HTR-8/SVneo (cell line): ENCODE measurements at regions not wholly inside any gene's neighbourhood (a gene's known extent, or its start where the extent isn't known, plus 50 kb on each side); places are given as distances from the start of the nearest gene placed in this dataset.

Experiments used
- DNase-seq: peaks from one replicate; pipeline ENCODE4 v3.0.0; 2011; ENCODE audit warnings: low spot score, mixed read lengths; ENCODE audit not compliant: insufficient read length
- FAIRE-seq: peaks from 2 replicates; lab custom pipeline; 2011; peaks lifted over from hg19 to GRCh38; lab: Jason Lieb, UNC

- FAIRE-seq = no peak
These were observed 239.6 kb upstream of the TRAM1L1 start for GRCh38 chr4:117324851-117325491.

GRCh38 chr4:117326091-117326490 is 240.7 kb upstream of the TRAM1L1 start:
- FAIRE-seq (no peak), DNase-seq (no peak)

More at GRCh38 chr4:117324851-117325491, 239.6 kb upstream of the TRAM1L1 start:
- DNase-seq = no peak

- DNase-seq (no peak), FAIRE-seq (no peak)
These were observed 242.1 kb upstream of the TRAM1L1 start for GRCh38 chr4:117327491-117327890.

DNA sequence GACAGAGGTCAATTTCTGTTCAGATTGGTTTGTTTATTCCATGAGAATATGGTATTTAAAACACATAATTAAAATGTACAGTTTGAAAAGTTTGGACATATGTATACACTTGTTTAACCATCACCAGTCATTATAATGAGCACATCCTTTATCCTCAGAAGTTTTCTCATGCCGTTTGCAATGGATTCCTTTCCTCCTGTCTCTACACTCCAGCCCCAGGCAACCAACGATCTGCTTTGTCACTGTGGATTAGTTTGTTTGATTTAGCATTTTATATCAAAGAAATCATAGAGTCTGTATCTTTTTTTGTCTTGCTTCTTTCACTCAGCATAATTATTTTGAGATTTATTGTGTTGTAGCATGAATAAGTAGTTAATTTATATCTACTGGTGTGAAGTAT is 243.0 kb upstream of the TRAM1L1 start:
- FAIRE-seq = no peak
- no peak for DNase-seq

GRCh38 chr4:117331817-117332216 is 246.4 kb upstream of the TRAM1L1 start:
- DNase-seq (no peak), FAIRE-seq (no peak)

DNA sequence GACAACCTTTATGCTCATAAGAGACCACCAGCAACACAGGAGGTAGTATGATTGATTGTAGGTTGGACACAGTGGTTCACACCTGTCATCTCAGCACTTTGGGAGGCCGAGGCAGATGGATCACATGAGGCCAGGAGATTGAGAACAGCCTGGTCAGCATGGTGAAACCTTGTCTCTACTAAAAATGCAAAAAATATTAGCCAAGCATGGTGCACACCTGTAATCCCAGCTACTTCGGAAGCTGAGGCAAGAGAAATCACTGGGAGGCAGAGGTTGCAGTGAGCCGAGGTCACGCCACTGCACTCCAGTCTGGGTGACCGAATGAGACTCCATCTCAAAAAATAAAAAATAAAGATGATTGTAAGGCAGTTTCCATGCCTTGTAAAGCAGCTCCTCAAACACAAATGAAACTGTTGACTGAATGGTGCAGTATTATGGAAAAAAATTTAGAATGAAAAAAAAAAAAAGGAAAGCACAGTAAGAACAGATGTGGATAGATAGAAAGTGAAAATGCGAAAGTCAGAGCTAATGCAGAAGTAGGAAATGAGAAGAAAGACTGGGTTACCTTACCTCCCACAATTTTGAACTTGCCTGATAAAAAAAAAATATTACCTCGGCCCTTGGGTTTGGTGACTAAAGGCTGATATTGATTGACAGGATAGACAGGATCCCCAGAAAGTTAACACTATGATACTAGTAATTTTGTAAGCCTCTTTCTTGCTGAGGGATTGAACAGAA is 249.2 kb upstream of the TRAM1L1 start:
- FAIRE-seq = no peak
- DNase-seq = no peak

GRCh38 chr4:117357437-117357836 is 272.1 kb upstream of the TRAM1L1 start:
- no peak for DNase-seq
- no peak for FAIRE-seq

GRCh38 chr4:117357866-117358265 is 272.5 kb upstream of the TRAM1L1 start:
- DNase-seq (no peak), FAIRE-seq (no peak)

DNA sequence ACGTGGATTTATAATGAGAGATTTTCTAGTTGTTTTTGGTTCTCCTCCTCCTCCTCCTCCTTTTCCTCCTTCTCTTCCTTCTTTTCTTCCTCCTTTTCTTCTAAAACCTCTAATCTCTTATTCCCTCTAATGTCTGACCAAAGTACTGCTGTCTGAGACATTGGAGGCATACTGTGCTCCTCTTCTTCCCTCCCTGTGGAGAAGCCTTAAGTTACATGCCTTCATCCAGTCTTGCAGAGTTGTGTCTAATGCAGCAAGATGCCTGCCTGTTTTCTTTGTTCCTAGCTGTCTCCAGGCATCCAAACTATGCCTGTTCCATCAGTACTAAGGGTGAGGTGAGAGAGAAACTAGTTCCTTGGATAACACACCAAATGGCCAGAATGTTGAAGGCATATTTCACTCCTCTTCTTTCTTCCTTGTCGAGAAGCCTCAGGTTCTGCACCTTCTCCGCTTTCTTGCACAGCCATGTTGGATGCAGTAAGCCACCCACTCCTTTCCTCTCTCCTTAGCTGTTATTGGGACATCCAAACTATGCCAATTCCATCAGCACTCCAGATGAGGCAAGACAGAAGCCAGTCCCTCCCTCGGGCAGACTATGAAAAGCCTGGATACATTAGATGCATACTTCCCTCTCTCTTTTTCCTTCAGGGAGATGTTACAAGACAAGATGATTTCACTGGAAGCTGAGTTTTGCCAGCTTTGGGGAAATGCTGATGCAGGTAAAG is 285.7 kb upstream of the TRAM1L1 start:
- no peak for FAIRE-seq
- no peak for DNase-seq

DNA sequence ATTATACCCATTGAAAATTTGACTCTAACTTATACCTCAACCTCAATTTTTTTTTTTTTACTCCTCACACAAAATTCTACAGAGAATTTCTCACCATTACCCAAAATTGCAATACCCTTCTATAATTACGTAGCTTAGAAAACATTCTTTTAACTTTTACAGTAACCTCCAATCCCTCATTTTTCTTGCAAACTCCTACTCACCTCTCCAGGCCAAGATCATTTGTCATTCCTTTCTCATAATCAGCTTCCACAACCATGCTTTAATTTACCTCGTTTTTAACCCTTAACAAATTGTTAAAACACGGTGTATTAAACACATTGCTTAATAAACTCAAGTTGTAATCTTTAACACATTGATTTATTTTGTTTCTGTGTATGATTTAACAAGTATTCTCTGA is 289.7 kb upstream of the TRAM1L1 start:
- no peak for FAIRE-seq
- DNase-seq = no peak

DNA sequence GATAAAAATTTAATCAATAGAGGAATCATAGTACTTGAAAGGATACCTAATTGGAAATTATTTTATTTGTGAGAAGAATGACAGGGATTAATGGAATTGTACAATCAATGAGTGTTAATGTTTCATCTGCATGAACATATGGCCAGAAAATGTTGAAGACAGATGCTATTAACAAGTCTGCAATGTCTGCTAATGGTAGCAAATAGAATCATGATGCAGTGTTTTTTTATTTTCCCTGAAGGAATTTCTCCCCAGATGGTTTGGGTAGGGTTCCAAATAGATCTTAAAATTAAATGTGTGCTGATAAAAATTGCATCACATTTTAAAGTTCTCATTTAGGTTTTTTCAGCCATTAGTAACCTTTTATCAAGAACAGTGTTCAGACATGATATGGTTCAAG is 291.3 kb upstream of the TRAM1L1 start:
- DNase-seq = no peak
- no peak for FAIRE-seq

DNA sequence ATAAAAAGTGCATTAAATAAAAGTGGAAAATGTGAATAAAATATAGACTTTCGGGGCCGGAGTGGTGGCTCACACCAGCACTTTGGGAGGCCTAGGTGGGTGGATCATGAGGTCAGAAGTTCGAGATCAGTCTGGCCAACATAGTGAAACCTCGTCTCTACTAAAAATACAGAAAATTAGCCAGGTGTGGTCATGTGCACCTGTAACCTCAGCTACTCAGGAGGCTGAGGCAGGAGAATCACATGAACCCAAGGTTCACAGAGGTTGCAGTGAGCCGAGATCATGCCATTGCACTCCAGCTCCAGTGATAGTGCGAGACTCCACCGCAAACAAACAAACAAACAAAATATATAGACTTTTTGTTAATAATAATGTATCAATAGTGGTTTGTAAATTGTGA is 293.6 kb upstream of the TRAM1L1 start:
- FAIRE-seq (no peak), DNase-seq (no peak)

DNA sequence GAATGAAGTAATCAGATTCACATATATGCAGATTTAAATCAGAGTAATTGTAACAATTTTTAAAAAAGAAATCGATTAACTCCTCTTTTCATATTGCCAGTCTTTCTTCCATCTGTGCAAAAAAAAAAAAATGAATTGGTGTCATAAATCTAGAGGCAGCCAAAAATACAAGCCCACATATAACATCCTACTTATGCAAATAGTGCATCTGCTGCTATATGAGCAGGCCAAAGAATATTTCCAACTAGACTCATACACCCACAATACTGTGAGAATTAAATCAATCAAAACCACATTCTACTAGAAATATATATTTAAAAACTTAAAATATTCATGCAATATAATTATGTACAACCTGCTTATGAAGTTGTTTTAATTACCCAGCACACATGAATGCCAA is 298.1 kb upstream of the TRAM1L1 start:
- DNase-seq = no peak

GRCh38 chr4:117385526-117385925 is 300.1 kb upstream of the TRAM1L1 start:
- DNase-seq = no peak
- no peak for FAIRE-seq

More for the DNA sequence above, 298.1 kb upstream of the TRAM1L1 start:
- FAIRE-seq = no peak

GRCh38 chr4:117387072-117387471 is 301.7 kb upstream of the TRAM1L1 start:
- no peak for FAIRE-seq

DNA sequence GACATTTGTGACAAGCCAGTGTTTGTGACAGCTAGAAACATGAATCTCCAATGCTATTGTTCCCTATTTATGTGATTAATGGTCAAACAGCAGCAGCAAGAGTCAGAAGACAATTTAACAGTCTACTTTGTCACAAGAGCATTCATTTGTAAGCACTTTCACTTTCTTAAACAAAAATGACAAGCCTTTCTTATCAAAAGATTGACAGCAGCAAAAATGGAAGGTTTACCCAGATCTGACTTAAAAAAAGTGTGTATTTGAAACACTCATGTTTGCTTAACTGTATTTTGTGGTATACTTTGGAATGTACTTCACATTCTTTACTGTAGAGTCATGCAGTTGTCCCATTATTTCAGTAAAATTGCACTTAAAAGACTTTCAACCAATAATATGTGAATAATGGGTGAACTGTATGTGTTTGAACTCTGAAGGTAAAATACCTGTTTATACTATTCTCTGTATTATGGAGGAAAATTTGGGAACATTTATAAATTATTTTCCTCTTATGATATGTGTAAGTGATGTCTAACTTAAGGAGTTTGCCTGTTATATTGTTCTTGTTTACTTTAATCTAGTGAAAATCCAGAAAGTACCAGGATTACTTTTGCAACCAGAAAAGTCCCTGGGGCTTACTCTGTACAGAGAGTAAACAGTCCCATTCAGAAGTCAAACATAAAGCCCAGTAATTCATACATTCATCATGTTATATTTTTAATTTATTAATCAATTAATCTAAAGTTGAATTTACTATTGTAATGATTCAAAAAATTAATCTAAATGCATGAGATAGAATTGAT is 314.9 kb upstream of the TRAM1L1 start:
- FAIRE-seq = no peak
- DNase-seq = peak; percentile 60

More at GRCh38 chr4:117387072-117387471, 301.7 kb upstream of the TRAM1L1 start:
- DNase-seq = no peak

DNA sequence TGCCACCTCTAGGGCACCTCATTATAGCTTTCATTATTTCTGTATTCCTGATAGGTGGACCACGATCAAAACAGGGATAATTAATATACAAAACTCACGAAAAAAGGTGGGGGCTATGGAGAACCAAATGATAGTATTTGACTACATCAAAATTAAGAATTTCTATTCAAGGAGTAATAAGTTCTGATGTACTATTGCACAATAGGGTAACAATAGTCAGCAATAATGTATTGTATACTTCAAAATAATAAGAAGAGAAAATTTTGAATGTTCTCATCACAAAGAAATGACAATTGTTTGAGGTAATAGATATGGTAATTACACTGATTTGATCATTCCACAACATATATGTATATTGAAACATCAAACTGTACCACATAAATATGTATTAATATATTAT is 327.3 kb upstream of the TRAM1L1 start:
- FAIRE-seq (no peak), DNase-seq (no peak)

GRCh38 chr4:117417856-117418255 is 332.5 kb upstream of the TRAM1L1 start:
- FAIRE-seq (no peak), DNase-seq (no peak)

DNA sequence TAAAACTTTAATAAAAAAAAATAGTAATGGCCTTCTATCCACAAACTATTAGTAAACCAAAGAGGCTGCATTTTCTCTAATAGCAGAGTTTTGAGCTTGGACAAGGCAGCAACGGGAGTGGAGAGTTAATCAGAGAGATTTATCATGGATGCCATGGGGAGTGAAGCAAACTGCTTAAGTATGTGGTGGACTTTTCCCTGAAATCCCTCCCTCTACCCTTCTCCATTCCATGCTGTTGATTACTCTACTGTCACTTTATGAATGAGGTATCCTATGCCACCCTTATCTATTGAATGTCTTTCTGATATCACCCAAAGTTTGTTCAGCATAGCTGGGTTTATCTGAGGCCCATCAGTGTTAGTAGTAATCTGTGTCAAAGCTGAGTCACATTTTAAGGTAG is 335.6 kb upstream of the TRAM1L1 start:
- DNase-seq (no peak), FAIRE-seq (no peak)

DNA sequence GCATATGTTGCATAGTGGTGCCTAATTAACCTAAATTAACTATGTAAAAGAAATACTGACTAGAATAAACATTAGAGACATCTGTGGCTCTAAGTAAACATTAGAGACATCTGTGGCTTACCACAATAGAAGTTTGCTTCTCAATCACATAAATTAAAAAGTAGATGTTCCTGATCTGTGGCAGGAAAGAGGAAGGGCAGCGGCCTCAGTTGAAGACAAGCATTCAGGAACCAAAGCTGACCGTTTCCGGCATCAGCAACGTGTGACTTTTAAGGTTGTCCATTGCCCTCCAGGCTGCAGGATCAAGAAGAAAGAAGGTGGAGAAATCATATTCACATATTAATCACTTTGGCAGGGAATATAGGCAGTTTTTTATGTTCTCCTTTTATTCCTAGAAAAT is 336.3 kb upstream of the TRAM1L1 start:
- DNase-seq (no peak), FAIRE-seq (no peak)
